ENCODE measurements at regions not wholly inside any gene's neighbourhood (a gene's known extent, or its start where the extent isn't known, plus 50 kb on each side); places are given as distances from the start of the nearest gene placed in this dataset.

GRCh38 chr6:169912266-169913095, 161.1 kb downstream of the ERMARD start:
- DNase-seq (ENCODE audit: low read depth) = no peak
- no peak for TF ChIP-seq CTCF (conservative IDR thresholded peaks at IDR 0.05; ENCODE audit: low read depth, low read length)
- no peak overlapping the region for H3K4me3 ChIP-seq (ENCODE audit: low read depth, low read length)

- DNase-seq (ENCODE audit: low read depth) = no peak
- TF ChIP-seq CTCF (conservative IDR thresholded peaks at IDR 0.05; ENCODE audit: low read depth, low read length) = no peak
- no peak overlapping the region for H3K4me3 ChIP-seq (ENCODE audit: low read depth, low read length)
Observed at GRCh38 chr6:169911264-169912263, 160.1 kb downstream of the ERMARD start.

- no peak overlapping the region for H3K4me3 ChIP-seq (ENCODE audit: low read depth, low read length)
- TF ChIP-seq CTCF (conservative IDR thresholded peaks at IDR 0.05; ENCODE audit: low read depth, low read length) = no peak
- no peak for DNase-seq (ENCODE audit: low read depth)
Observed at GRCh38 chr6:169909113-169909512, 157.7 kb downstream of the ERMARD start.

- DNase-seq (ENCODE audit: low read depth) = no peak
Observed at GRCh38 chr6:169908403-169908933, 157.0 kb downstream of the ERMARD start.

GRCh38 chr6:169907419-169908115, 156.1 kb downstream of the ERMARD start:
- no peak overlapping the region for H3K4me3 ChIP-seq (ENCODE audit: low read depth, low read length)
- DNase-seq (ENCODE audit: low read depth) = no peak
- no peak for TF ChIP-seq CTCF (conservative IDR thresholded peaks at IDR 0.05; ENCODE audit: low read depth, low read length)

More at GRCh38 chr6:169908403-169908933, 157.0 kb downstream of the ERMARD start:
- H3K4me3 ChIP-seq (ENCODE audit: low read depth, low read length) = no peak overlapping the region
- TF ChIP-seq CTCF (conservative IDR thresholded peaks at IDR 0.05; ENCODE audit: low read depth, low read length) = no peak

GRCh38 chr6:169906688-169907418, 155.4 kb downstream of the ERMARD start:
- no peak overlapping the region for H3K4me3 ChIP-seq (ENCODE audit: low read depth, low read length)
- TF ChIP-seq CTCF (conservative IDR thresholded peaks at IDR 0.05; ENCODE audit: low read depth, low read length) = no peak
- no peak for DNase-seq (ENCODE audit: low read depth)
